Panc1 (cell line): ENCODE measurements at regions not wholly inside any gene's neighbourhood (a gene's known extent, or its start where the extent isn't known, plus 50 kb on each side); places are given as distances from the start of the nearest gene placed in this dataset.

Experiments
- CTCF ChIP-seq: fragments of 450-650 bp; IDR thresholded peaks from 2 replicates; pipeline ENCODE4 v1.5.1; 2017; ENCODE audit warnings: mild to moderate bottlenecking
- POLR2AphosphoS5 ChIP-seq: IDR thresholded peaks from 2 replicates; pipeline ENCODE4 v1.6.1; 2012; ENCODE audit warnings: mild to moderate bottlenecking, low read depth, low read length, moderate library complexity
- SIN3A ChIP-seq: IDR thresholded peaks from 2 replicates; pipeline ENCODE4 v1.6.1; 2012; ENCODE audit warnings: low read depth, mild to moderate bottlenecking, low read length, moderate library complexity, borderline replicate concordance; ENCODE audit not compliant: insufficient read depth

- TF ChIP-seq CTCF (no peak), POLR2AphosphoS5 (no peak), SIN3A (no peak)
Observed at GRCh38 chr7:366161-366803, 76.3 kb downstream of the FOXL3 start.
